Uterus (tissue), 2 donors: ENCODE measurements at regions not wholly inside any gene's neighbourhood (a gene's known extent, or its start where the extent isn't known, plus 50 kb on each side); places are given as distances from the start of the nearest gene placed in this dataset.
A peak's percentile ranks its signal among the peaks of the same experiment; 100 is the strongest.

Experiments
- POLR2A ChIP-seq, 2 donors: fragments of 450-650 bp; IDR thresholded peaks; one replicate each; pipeline ENCODE4 v1.6.1; 2016; ENCODE audit warnings: antibody characterized with exemption in 2 of 2, mild to moderate bottlenecking in 1 of 2, moderate library complexity in 1 of 2
- TF ChIP-seq, protein P1 (sequence below), 4 experiments: fragments of 200-600 bp in 2 of 4; fragments of 450-650 bp in 2 of 4; sonication (generic) in 2 of 4; IDR thresholded peaks; one replicate each; pipeline ENCODE4 v1.5.1; 2016 to 2019; ENCODE audit warnings: antibody characterized with exemption in 4 of 4, mild to moderate bottlenecking in 2 of 4, moderate library complexity in 1 of 4

DNA sequence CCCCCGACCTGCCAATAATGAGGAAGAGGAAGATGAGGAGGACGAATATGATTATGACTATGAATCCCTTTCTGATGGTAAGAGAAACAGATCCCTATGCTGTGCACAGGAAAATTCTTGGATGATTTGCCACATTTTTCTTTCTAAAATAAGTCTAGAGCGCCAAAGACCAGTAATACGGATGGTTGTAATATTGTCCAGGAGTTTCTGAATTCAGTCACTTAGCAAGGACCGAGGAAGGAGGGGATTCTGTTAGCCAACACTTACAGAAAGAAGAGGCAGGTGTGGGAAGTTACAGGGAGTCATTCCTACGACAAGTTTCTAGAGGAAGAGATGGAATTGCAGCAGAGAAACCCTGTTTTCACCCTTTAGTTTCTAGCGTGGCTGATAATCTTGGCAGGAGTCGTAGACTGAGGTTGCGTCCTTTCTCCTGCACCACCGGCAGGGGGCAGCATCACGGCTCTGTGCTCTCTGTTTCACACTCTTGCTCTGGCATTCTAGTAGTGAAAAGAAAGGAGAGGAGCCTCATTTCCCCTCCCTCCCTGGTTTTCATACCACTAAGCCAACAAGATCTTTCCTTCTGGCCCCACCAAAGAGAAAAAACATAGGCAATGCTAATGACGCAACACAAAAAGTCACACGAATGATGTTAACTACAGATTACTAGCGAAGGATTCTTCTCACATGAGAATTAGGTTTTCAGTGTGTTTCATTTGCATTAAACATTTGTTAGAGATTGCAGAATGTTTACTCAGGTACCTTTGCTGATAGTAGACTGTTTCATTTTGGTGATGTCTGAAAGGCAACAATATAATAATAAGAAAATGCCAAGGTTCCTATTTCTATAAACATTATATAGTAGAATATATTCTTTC is 82.7 kb downstream of the NOC3L start:
- TF ChIP-seq, protein P1, sequence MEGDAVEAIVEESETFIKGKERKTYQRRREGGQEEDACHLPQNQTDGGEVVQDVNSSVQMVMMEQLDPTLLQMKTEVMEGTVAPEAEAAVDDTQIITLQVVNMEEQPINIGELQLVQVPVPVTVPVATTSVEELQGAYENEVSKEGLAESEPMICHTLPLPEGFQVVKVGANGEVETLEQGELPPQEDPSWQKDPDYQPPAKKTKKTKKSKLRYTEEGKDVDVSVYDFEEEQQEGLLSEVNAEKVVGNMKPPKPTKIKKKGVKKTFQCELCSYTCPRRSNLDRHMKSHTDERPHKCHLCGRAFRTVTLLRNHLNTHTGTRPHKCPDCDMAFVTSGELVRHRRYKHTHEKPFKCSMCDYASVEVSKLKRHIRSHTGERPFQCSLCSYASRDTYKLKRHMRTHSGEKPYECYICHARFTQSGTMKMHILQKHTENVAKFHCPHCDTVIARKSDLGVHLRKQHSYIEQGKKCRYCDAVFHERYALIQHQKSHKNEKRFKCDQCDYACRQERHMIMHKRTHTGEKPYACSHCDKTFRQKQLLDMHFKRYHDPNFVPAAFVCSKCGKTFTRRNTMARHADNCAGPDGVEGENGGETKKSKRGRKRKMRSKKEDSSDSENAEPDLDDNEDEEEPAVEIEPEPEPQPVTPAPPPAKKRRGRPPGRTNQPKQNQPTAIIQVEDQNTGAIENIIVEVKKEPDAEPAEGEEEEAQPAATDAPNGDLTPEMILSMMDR (IDR thresholded peaks at IDR 0.05): peak; percentile 44 to 72 (median 57)
- TF ChIP-seq POLR2A (IDR thresholded peaks at IDR 0.05): no peak
